Testis (tissue), 2 donors: ENCODE measurements at regions not wholly inside any gene's neighbourhood (a gene's known extent, or its start where the extent isn't known, plus 50 kb on each side); places are given as distances from the start of the nearest gene placed in this dataset.

ENCODE experiments used
- DNase-seq: peaks from one replicate; pipeline ENCODE4 v3.0.0-alpha.2; 2019
- H3K27ac ChIP-seq, 2 donors: fragments of 200-600 bp; sonication (generic); one replicate each; pipeline ENCODE4 v1.5.1; 2019
- H3K27me3 ChIP-seq: fragments of 200-600 bp; sonication (generic); one replicate; pipeline ENCODE4 v1.5.1; 2019
- H3K36me3 ChIP-seq: fragments of 200-600 bp; sonication (generic); one replicate; pipeline ENCODE4 v1.5.1; 2017; ENCODE audit warnings: low read depth; ENCODE audit errors: missing control alignments
- H3K4me1 ChIP-seq: fragments of 200-600 bp; sonication (generic); one replicate; pipeline ENCODE4 v1.5.1; 2019
- H3K4me3 ChIP-seq, 2 donors: fragments of 200-600 bp; sonication (generic); one replicate each; pipeline ENCODE4 v1.5.1; 2017 to 2019
- H3K9me3 ChIP-seq: fragments of 200-600 bp; sonication (generic); one replicate; pipeline ENCODE4 v1.5.1; 2017
- POLR2A ChIP-seq: fragments of 450-650 bp; IDR thresholded peaks from one replicate; pipeline ENCODE4 v1.6.1; 2017; ENCODE audit warnings: antibody characterized with exemption, mild to moderate bottlenecking, moderate library complexity
- WGBS, 2 donors: methylation state at CpG; one replicate each; pipeline ENCODE4 v1.1.5; 2018; 5-methylcytosine and 5-hydroxymethylcytosine counted together
- intact Hi-C: fragments of 100-400 bp; cut with DNase I; formaldehyde crosslinking; loops from one replicate; pipeline ENCODE4 v1.15.1; 2023; ENCODE audit warnings: low total_unique reads
- TF ChIP-seq, protein P1 (sequence below), 3 experiments: fragments of 450-650 bp in 2 of 3; fragments of 200-600 bp in 1 of 3; sonication (generic) in 1 of 3; IDR thresholded peaks; one replicate each; pipeline ENCODE4 v1.5.1; 2016 to 2019; ENCODE audit warnings: antibody characterized with exemption in 3 of 3, mild to moderate bottlenecking in 2 of 3, moderate library complexity in 1 of 3

- Histone ChIP-seq H3K36me3 (no peaks in the 10 kb centered on the region), H3K27ac (no peak overlapping the region), H3K9me3 (no peaks in the 10 kb centered on the region), H3K4me1 (no peaks in the 10 kb centered on the region), H3K27me3 (no peaks in the 10 kb centered on the region), H3K4me3 (no peak overlapping the region)
- intact Hi-C loops = no loop called here
- no peak for DNase-seq
- TF ChIP-seq, protein P1, sequence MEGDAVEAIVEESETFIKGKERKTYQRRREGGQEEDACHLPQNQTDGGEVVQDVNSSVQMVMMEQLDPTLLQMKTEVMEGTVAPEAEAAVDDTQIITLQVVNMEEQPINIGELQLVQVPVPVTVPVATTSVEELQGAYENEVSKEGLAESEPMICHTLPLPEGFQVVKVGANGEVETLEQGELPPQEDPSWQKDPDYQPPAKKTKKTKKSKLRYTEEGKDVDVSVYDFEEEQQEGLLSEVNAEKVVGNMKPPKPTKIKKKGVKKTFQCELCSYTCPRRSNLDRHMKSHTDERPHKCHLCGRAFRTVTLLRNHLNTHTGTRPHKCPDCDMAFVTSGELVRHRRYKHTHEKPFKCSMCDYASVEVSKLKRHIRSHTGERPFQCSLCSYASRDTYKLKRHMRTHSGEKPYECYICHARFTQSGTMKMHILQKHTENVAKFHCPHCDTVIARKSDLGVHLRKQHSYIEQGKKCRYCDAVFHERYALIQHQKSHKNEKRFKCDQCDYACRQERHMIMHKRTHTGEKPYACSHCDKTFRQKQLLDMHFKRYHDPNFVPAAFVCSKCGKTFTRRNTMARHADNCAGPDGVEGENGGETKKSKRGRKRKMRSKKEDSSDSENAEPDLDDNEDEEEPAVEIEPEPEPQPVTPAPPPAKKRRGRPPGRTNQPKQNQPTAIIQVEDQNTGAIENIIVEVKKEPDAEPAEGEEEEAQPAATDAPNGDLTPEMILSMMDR (IDR thresholded peaks at IDR 0.05) = no peak
- no peak for TF ChIP-seq POLR2A
- 61 to 84% methylated on average over 2 of the region's 2 CpGs for WGBS, 2 donors
These were observed 1003.5 kb downstream of the TSN start for GRCh38 chr2:122758967-122759366.

- H3K4me3 ChIP-seq = no peak overlapping the region
- no peaks in the 10 kb centered on the region for H3K9me3 ChIP-seq
- H3K4me1 ChIP-seq = no peaks in the 10 kb centered on the region
- no peak for DNase-seq
- H3K27me3 ChIP-seq = no peaks in the 10 kb centered on the region
- no peak overlapping the region for H3K27ac ChIP-seq
- H3K36me3 ChIP-seq = no peaks in the 10 kb centered on the region
- intact Hi-C loops = no loop called here
- 72 to 81% methylated on average over 3 of the region's 3 CpGs for WGBS, 2 donors
- TF ChIP-seq POLR2A = no peak
- TF ChIP-seq, protein P1 (IDR thresholded peaks at IDR 0.05) = no peak
These were observed 1008.6 kb downstream of the TSN start for GRCh38 chr2:122764014-122764413.

GRCh38 chr2:122780251-122780650 is 1024.8 kb downstream of the TSN start:
- 63 to 80% methylated on average over 1 of the region's 1 CpG for WGBS, 2 donors
- TF ChIP-seq, protein P1 (IDR thresholded peaks at IDR 0.05) = no peak
- TF ChIP-seq POLR2A = no peak
- DNase-seq = no peak
- no peaks in the 10 kb centered on the region for H3K9me3 ChIP-seq
- H3K27me3 ChIP-seq = no peaks in the 10 kb centered on the region
- intact Hi-C loops = no loop called here
- H3K4me1 ChIP-seq = no peaks in the 10 kb centered on the region
- H3K36me3 ChIP-seq = no peaks in the 10 kb centered on the region
- H3K4me3 ChIP-seq = no peak overlapping the region
- H3K27ac ChIP-seq = no peak overlapping the region

DNA sequence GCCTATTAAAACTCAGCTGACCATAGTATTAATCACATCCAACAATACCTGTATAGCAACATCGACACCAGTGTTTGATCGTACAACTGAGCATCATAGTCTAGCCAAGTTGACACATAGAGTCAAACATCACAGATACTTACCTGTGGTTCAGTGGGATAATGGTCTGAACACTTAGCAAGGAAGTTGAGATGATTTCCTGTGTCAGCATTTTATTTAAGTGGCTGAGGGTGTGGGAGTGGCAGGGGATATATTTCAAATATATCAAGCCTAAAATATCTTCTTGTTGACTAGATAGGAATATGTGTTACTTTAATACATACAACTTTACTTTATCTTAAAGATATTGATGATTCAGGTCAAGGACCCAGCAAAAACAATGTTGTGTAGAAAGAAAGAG is 1038.6 kb downstream of the TSN start:
- Histone ChIP-seq H3K9me3 (no peaks in the 10 kb centered on the region), H3K36me3 (no peaks in the 10 kb centered on the region), H3K4me1 (no peaks in the 10 kb centered on the region), H3K27me3 (no peaks in the 10 kb centered on the region), H3K27ac (no peak overlapping the region), H3K4me3 (no peak overlapping the region)
- intact Hi-C loops = no loop called here
- 96 to 98% methylated on average over 2 of the region's 2 CpGs for WGBS, 2 donors
- TF ChIP-seq POLR2A = no peak
- TF ChIP-seq, protein P1 (IDR thresholded peaks at IDR 0.05) = no peak
- no peak for DNase-seq

- no peak overlapping the region for H3K27ac ChIP-seq
- WGBS, 2 donors = 62 to 63% methylated on average over 5 of the region's 5 CpGs
- TF ChIP-seq, protein P1 (IDR thresholded peaks at IDR 0.05) = no peak
- no peak for TF ChIP-seq POLR2A
These were observed 1040.3 kb downstream of the TSN start for GRCh38 chr2:122795763-122796162.

More at GRCh38 chr2:122795763-122796162, 1040.3 kb downstream of the TSN start:
- no peaks in the 10 kb centered on the region for H3K9me3 ChIP-seq
- intact Hi-C loops = no loop called here
- no peaks in the 10 kb centered on the region for H3K4me1 ChIP-seq
- no peak overlapping the region for H3K4me3 ChIP-seq
- no peaks in the 10 kb centered on the region for H3K36me3 ChIP-seq
- DNase-seq = no peak
- H3K27me3 ChIP-seq = no peaks in the 10 kb centered on the region
